HG02981 (cell line): ENCODE measurements at regions not wholly inside any gene's neighbourhood (a gene's known extent, or its start where the extent isn't known, plus 50 kb on each side); places are given as distances from the start of the nearest gene placed in this dataset.

Experiments
- ATAC-seq: cut with Tn5 transposase; IDR thresholded peaks from one replicate; pipeline ENCODE4 v1.9.1; 2021; ENCODE audit warnings: mild to moderate bottlenecking, moderate library complexity; ENCODE audit not compliant: unreplicated experiment

DNA sequence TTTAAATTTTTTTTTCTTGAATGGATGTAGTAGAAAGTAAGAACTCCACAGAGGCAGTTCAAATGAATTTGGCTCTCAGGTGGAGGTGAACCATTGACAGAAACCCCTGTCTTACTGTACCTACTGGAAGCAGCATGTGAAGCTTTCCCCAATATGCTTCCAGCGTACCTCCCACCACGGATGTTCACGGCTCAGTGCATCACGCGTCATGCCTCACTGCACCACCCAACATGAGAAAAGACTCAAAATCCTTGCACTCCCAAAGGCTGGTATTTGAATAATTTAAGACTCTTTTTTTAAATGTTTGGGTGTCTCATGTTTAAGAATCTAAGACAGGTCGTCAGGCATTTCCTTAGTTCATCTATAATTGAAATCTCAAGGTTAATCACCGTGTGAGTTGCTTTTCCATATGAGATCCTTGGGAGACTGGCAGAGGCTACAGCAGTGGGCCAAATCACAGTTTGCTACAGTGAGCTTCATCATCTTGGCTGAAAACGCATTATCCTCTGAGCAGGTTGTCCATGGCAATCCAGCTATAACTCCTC, 846.4 kb downstream of the DCDC2C start:
- ATAC-seq = no peak

DNA sequence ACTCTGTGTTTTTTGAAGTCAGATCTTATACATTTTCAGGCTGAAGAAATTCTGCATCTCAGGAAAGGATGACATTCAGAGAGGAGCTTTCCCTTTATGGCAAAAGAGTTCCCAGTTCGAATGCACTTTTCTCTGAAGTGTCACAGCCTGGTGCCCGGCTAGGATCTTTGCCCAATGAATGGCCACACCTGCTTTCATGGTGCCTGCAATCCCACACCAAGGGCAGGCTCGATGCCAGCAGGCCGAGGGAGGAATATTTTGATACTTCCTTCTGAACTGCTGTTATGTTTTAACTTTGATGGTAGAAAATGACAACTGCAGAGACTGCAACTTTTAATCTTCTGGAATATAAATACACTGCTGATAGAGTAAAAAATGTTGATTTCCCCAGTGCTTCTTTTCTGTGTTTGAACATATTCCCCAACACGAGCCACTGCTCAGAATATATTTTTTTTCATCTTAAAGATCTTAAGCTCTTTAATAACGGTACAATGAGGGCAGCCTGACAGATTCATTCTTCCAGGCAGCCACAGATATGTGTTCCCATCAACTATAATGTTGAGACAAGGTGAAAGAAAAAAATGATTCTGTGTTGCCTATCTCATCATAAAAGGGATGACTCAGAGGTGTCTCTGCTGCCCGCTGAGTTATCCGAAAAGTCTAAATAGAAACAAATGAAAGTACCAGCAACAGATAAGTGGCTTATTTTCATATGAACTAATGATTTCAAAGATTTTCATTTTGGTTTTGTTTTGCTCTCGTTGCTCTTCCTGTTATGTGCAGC, 848.5 kb downstream of the DCDC2C start:
- no peak for ATAC-seq

DNA sequence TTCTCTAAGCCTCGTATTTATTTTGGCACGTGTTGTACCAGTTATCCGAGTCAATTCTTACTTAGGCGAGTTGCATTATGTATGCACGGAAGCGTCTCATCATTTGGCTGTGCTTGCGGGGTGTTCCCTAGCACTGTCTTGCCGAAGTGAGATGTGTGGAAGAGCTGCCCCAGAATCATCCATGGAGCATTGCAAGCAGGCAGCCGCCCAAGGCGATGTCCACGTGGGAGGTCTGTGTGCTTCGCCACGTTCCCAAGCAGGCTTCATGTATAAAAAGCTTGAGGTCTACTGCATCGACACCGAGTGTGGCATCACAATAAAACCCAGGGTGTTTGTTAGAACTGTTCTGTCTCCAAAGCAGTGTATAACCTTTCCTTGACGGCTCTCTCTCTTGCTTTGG, 849.9 kb downstream of the DCDC2C start:
- no peak for ATAC-seq

DNA sequence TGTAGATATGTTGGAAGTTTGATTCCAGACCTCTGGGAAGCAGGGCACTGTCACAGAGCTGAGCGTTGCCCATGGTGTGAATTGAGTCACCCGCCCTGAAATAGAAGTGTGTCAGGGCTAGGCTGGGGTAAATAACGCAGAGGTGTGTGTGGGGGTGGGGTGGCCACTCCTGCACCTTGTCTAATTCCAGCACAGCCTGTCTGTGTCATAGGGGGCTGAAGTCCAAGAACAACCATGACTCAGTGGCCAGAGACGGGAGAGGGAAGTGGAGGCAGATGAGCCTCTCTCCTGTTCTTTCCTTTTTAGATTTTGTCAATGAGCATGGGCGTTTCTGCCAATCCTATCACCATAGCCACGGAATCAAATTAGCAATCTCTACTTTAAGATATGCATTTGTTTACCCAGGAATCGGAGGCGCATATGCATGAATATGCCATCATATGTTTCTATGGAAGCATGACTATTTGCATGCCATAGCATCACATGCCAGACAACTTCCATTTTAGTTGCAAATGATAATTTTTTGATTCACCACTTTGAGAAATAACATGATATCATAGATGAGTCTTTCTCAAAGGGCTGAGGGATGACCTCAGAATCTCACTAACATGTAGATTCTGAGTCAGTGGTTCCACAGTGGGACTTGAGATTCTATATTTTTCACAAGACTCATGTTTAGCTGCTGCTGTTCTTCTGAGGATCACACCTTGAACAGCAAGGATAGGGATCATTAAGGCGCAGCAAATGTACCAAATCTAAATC, 852.9 kb downstream of the DCDC2C start:
- no peak for ATAC-seq

DNA sequence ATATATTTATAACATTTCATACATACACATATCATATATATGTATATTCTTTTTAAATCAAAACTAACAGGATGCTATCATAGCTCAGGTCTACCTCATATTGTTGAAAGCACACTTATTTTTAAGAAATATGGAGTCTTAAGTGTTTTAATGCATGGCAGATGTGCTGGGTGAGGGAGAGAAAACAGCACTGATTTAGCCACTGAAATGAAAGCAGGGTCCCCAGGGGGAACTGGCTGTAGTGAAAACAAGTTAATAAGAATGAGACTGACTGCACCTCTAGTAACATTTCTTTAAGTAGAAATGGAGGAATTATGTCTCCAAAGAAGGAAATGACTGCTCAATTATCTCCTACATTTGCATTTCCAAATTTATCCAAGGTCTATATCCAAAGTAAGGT, 857.8 kb downstream of the DCDC2C start:
- no peak for ATAC-seq

DNA sequence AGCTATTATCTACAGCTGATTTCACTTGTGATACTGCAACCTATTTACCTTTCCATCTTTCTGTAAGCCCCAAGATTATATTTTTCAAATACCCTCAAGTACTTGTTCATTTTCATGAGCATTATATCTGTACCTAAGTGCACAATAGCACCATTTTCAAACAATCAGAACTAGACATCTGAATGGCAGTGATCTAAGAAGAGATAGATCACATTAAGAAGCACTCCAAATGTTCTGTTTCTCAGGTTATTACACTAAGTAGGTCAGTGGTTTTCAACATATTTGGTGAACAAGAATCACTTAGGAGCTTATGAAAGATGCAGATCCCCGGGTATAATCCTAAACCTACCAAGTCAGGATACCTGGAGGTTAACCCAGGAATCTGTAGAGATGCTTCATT, 872.7 kb downstream of the DCDC2C start:
- ATAC-seq = no peak

DNA sequence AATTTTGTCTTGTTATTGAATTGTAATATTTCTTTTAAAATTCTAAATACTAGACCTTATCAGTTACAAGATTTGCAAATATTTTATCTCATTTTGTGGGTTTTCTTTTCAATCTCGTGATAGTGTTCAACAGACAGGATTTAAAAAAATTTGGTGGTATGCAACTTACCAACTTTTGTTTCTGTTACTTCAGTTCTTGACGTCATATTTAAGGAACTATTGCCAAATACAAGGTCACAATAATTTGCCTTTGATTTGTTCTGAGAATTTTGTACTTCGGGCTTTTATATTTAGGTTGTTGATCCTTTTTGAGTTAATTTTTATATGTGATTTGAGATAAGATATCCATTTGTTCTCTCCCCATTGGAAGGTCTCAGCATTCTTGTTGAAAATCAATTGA, 876.6 kb downstream of the DCDC2C start:
- ATAC-seq = no peak

DNA sequence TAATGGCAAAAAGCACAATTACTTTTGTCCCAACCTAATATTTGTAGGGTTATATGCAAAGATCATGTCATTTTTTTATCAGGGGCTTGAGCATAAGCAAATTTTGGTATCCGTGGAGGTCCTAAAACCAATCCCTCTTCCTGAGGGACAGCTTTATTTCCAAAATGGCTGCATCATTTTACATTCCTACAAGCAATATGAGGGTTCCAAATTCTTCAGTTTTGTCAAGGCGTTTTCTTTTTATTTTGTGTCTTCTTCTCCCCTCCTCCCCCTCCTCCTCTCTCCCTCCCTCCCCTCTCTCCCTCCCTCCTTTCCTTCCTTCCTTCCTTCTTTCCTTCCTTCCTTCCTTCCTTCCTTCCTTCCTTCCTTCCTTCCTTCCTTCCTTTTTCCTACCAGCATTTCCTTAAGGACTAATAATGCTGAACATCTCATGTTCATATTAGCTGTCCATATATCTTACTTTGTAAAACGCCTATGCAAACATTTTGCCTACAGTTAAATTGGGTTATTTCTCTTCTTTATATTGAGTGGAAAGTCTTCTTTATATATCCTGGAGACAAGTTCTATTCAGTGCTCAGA, 881.8 kb downstream of the DCDC2C start:
- no peak for ATAC-seq

DNA sequence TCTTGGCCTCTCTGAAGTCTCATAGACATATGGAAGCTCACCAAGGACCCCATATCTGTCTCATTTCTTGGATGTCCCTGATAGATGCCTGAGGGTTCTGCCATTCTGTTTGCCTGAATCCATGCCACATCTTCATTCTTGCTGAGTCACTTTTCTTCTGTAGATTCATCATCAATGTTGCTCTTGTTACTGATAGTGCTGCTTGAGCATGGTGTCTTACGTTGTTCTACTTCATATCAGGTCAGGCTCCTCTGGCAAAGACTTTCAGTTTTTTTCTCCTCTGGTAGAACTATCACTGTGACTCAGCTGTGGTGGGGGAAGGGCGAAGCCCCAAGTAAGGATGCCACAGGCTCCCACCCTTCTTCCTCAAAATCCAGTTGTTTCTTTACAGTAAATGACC, 885.2 kb downstream of the DCDC2C start:
- ATAC-seq = no peak

DNA sequence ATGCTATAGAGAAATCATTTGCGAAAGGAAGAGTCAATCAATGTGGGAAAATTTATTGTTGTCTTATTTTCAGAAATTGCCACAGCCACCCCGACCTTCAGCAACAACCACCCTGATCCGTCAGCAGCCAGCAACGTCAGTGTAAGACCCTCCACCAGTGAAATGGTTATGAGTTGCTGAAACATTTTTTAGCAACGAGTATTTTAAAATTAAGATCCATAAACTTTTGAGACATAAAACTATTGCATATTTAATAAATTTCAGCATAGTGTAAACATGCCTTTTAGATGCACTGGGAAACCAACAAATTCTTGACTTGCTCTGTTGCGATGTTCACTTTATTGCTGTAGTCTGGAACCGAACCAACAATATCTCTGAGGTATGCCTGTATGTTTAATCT, 887.9 kb downstream of the DCDC2C start:
- no peak for ATAC-seq

DNA sequence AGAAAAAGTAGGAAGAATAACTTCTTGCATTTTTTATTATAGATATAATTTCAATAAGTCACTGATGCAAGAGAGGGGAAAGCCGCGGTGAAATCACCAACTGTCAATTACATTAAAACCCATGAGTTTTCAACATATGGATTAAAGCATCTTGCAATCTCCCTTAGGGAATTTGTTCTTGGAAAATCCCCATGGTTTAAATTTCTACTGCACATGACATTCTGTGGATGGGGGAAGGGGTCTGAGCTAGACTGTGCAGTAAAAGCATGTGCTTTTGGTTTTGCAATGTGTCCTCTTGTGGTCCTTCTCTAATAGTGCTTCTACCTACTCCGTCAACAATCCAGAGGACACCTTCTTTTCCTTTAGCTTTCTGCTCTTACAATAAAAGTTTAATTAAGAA, 894.0 kb downstream of the DCDC2C start:
- ATAC-seq = no peak

DNA sequence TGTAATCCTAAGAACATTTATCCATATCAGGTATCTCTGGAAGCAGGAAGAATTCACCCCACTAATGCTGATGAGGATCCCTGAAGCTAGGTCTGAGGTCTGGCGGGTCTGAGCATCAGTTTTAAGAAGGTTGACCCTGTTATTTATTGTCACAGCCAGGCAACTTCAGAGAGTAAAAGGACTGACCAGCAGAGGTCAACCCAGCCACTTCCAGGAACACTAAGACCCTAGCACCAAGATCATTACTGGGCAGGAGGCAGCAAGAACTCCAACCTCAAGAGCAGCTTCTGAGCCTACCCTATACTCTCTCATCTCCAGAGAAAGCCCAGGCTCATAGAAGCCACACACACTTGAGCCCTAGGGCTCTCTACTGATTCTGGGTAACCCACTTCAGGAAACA, 901.4 kb downstream of the DCDC2C start:
- ATAC-seq = no peak

DNA sequence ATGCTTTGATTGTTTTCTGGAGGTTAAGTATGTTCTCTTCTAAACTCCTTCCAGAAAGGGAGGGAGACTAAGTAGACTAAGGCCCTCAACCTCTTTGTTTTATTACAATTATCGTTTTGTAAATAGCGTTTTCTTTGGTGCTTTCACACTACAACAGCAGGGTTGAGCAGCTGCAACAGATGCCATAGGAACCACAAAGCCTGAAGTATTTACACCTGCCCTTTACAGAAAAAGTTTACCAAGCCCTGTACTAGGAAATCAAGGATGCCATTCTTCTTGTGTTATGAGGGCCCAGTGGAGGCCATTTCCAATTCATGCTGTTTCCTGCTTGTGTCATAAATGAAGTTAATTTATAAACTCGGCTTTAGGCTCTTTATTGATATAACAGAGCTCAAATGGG, 914.8 kb downstream of the DCDC2C start:
- ATAC-seq = no peak

DNA sequence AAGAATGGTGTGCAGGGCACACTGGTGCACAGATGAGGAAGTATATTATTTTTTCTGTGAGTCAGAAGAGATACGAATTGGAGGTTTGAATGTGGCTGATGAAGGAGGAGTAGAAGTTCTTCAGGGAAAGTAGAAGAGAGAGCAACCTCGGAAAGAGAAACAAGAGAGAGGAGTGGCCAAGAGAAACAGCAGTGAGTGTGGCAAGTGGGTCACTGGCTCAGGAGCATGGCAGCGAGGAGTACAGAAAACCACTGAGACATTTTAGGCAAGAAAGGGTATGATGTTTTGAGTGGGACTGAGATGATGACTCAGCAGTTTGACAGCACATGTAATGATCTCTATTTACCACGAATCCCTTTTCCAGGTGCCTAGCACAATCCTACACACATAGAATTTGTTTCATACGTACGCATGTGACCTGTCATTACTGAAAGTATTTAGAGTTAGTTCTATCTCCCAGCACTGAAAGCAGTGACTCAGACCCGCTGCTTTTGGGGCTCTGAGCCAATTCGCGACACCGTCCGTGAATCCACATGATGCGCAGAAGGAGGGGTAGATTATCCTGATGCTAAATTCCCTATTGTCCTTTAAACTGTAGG, 915.4 kb downstream of the DCDC2C start:
- no peak for ATAC-seq

DNA sequence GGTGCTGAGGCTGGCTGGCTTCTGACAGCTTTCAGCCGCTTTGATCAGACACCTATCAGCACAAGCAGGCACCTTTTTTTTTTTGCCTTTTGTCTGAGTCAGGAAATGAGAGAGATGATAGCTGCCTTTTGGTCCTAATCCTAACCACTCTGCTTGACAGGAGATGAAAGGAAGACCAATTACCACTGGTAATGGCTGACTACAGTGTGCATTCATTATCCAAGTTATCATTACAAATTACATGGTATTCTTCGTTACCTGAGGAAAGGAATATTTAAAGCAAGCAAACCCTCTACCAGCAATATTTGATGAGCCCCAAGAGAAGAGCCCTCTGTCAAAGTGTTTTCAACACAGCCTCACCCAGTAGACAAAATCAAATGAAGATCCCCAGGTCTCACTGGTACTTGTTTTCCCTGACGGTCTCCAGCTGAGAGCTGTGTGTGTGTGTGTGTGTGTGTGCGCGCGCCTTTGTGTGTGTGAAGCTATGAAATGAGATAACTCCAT, 925.7 kb downstream of the DCDC2C start:
- no peak for ATAC-seq

DNA sequence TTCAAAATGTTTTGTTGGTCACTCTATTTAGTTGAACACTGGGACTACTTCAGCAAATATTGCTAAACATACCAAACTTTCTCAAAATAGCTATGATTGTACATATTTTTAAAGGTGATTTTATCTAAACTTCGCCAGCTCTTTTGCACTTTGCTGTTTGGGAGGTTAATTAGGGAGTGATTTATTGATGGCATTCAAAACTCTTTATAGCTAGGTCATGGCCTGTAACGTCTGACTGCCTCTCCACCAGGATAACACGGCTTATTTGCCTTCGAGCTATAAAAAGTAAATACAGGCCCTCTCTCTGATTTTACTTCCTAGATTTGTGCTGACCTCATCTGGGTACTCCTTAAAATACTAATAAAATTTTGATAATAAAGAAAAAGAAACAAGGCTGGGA, 931.9 kb downstream of the DCDC2C start:
- ATAC-seq = no peak

DNA sequence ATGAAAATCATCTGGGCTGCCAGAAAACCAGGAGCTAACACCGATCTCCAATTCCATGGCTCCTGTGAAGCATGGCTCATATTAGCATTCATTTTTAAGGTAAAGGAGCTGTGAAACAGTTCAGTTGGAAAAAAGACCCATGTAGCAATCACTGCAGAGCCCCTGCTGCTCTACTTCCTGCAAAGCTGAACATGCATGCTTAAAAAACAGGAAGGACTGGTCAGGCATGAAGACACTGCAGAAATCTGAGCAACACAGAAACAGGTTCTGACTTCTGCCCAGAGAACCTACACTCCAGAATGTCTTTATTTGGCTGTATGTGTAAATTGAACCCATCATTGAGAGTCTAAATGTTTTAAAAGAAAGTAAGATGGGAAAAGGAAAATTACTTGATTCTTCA, 950.6 kb downstream of the DCDC2C start:
- ATAC-seq = no peak

DNA sequence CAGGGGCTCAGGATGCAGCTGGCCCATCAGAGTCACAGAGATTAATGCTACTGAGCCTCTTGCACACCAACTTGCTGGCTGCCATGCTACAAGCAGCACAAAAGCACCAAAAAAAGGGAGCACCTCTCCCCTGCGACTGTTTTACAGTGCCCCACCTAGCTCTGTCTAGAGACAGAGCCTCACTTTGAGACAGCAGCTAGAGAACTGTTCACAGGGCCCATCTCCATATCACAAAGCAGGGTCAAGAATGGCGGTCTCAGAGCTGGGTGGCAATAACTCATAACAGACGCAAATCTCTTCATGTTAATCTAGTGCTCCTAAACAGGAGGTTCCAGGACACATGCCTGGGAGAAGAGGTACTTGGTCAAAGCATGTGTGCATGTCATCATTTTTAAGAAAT, 953.0 kb downstream of the DCDC2C start:
- no peak for ATAC-seq

DNA sequence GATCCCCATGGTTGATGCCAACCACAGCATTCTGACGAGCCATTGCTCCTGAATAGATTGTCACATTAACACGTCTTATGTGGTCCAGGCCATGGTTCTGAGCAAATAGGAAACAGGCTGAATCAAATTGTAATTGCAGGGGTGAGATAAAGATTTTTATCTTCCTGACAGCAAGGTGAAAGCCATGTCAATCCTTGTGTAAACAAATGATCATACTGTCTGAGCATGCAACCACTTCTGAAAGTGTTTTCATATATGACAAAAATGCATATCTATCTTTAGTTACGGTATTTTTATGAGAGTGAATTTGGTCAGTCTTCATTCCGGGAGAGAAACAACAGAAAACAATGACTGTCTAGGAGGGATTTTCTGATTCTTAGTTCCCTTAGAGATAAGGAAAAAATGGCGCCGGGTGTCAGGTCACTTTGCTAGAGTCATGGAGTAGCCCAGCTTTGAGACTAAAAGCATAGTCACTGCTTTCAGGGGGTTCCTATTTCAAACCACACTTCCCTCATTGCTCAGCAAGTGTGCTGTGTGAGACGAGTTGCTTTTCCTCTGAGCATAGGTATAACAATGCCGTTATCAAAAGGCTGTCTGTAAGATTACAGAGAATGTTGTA, 958.9 kb downstream of the DCDC2C start:
- no peak for ATAC-seq

DNA sequence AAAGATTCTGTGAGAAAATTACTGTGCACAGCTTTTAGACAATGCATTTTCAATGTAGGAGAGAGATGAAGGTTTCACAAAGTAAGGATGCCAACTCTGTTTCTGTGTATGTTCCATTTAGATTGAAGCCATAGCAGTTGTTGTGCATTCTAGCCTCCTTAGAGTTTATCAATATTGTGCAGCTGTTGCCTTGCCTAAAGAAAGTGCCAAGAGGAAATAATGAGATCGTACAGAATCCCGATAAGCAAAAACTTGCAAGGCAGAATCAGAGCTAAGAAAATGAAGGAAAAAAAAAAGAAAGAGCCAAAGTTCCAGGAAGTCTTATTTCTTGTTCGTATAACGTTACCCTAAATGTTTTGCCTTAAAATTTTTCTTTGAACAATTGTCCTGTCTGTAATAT, 965.0 kb downstream of the DCDC2C start:
- ATAC-seq = no peak

DNA sequence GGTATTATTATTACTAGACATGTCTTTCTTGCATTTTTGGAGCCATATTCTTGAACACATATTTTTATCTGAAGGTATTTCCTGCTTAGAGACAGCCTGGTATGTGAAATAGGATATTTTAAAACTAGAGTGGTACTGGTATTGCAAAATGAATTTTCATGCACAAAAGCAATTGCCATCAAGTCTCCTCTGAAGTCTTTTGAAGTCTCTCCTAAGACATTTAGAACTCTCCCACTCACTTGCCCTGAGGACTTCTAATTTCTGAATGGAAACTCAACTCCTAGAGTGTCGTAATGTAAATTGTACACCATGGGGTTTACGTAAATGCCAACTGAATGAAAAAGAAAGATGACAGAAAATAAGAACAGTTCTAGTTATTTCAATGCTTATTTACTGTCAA, 967.0 kb downstream of the DCDC2C start:
- ATAC-seq = no peak
